Common myeloid progenitor, CD34-positive (primary cell): ENCODE measurements at regions not wholly inside any gene's neighbourhood (a gene's known extent, or its start where the extent isn't known, plus 50 kb on each side); places are given as distances from the start of the nearest gene placed in this dataset.

Experiments
- CTCF ChIA-PET: fragments of 350-600 bp; sonication (Branson Sonifier 250); formaldehyde crosslinking; loops from one replicate; lab custom pipeline; 2021; ENCODE audit warnings: antibody characterized with exemption; lab: Charles Lee
- POLR2A ChIA-PET: fragments of 350-600 bp; sonication (Branson Sonifier 250); formaldehyde crosslinking; loops from one replicate; lab custom pipeline; 2021; ENCODE audit warnings: antibody characterized with exemption; lab: Charles Lee
- DNase-seq, 3 donors: peaks; one replicate each; pipeline versions ENCODE4 v3.0.0 to v3.0.0-alpha.2; 2013
- H3K27ac ChIP-seq, 2 experiments: 1 replicate in 1 of 2; 2 replicates in 1 of 2; pipeline ENCODE4 v1.7.0; 2013; ENCODE audit warnings: inconsistent platforms in 2 of 2, low read length in 2 of 2, mild to moderate bottlenecking in 2 of 2, low read depth in 1 of 2, moderate library complexity in 1 of 2; ENCODE audit not compliant: severe bottlenecking in 2 of 2, insufficient read depth in 1 of 2, poor library complexity in 1 of 2
- H3K27me3 ChIP-seq, 5 experiments: replicated peaks in 2 of 5; 1 replicate in 3 of 5; 2 replicates in 2 of 5; pipeline versions ENCODE4 v1.6.1 to v1.7.0; 2013; ENCODE audit warnings: low read length in 4 of 5, mild to moderate bottlenecking in 2 of 5, moderate library complexity in 2 of 5, inconsistent platforms in 1 of 5; ENCODE audit not compliant: insufficient read depth in 5 of 5, control insufficient read depth in 4 of 5
- H3K36me3 ChIP-seq, 4 experiments: 1 replicate in 2 of 4; 2 replicates in 2 of 4; pipeline versions ENCODE4 v1.6.1 to v1.7.0; 2013; ENCODE audit warnings: low read length in 3 of 4, control low read depth in 1 of 4, mild to moderate bottlenecking in 1 of 4; ENCODE audit not compliant: control insufficient read depth in 4 of 4, insufficient read depth in 4 of 4
- H3K4me1 ChIP-seq, 4 experiments: 1 replicate in 3 of 4; 2 replicates in 1 of 4; pipeline versions ENCODE4 v1.6.1 to v1.7.1; 2013; ENCODE audit warnings: low read length in 3 of 4, mild to moderate bottlenecking in 3 of 4, control low read depth in 1 of 4, inconsistent platforms in 1 of 4, moderate library complexity in 1 of 4; ENCODE audit not compliant: control insufficient read depth in 4 of 4, insufficient read depth in 4 of 4; ENCODE audit errors: control extremely low read depth in 1 of 4
- H3K4me3 ChIP-seq, 7 experiments: 1 replicate in 4 of 7; 2 replicates in 3 of 7; pipeline versions ENCODE4 v1.5.1 to v1.7.0; 2013; ENCODE audit warnings: mild to moderate bottlenecking in 7 of 7, low read length in 6 of 7, moderate library complexity in 6 of 7, inconsistent platforms in 2 of 7, low read depth in 2 of 7, control low read depth in 1 of 7; ENCODE audit not compliant: insufficient read depth in 4 of 7, control insufficient read depth in 1 of 7; ENCODE audit errors: extremely low read depth in 1 of 7
- H3K9me3 ChIP-seq, 5 experiments: 1 replicate in 4 of 5; 2 replicates in 1 of 5; pipeline versions ENCODE4 v1.6.1 to v1.7.1; 2013; ENCODE audit warnings: low read length in 4 of 5, mild to moderate bottlenecking in 2 of 5, inconsistent platforms in 1 of 5, low read depth in 1 of 5, moderate library complexity in 1 of 5; ENCODE audit not compliant: control insufficient read depth in 4 of 5, insufficient read depth in 2 of 5; ENCODE audit errors: control extremely low read depth in 1 of 5
- WGBS: methylation state at CpG from one replicate; pipeline ENCODE4 v1.1.5; 2013; ENCODE audit not compliant: insufficient coverage; 5-methylcytosine and 5-hydroxymethylcytosine counted together

GRCh38 chr6:164286011-164286410, 871.5 kb downstream of the QKI start:
- H3K27me3 ChIP-seq = no peaks in the 10 kb centered on the region
- no peak for DNase-seq
- no peak overlapping the region for H3K27ac ChIP-seq
- peaks cover 0 to 3% (median 0%) of the 10 kb centered on the region in 5 experiments for H3K9me3 ChIP-seq
- 83% methylated on average over 2 of the region's 3 CpGs for WGBS
- H3K36me3 ChIP-seq = no peaks in the 10 kb centered on the region
- no peaks in the 10 kb centered on the region for H3K4me1 ChIP-seq
- H3K4me3 ChIP-seq = no peak overlapping the region
- CTCF ChIA-PET = no interaction called here
- POLR2A ChIA-PET = no interaction called here

- WGBS = 100% methylated on average over 3 of the region's 5 CpGs
- CTCF ChIA-PET = no interaction called here
Measured at GRCh38 chr6:164283574-164283973, 869.1 kb downstream of the QKI start.

GRCh38 chr6:164276211-164276610, 861.7 kb downstream of the QKI start:
- H3K4me3 ChIP-seq = no peak overlapping the region
- no peaks in the 10 kb centered on the region for H3K36me3 ChIP-seq
- no peaks in the 10 kb centered on the region for H3K27me3 ChIP-seq
- no peak for DNase-seq
- 80% methylated on average over 1 of the region's 1 CpG for WGBS
- POLR2A ChIA-PET = no interaction called here
- CTCF ChIA-PET = no interaction called here
- H3K9me3 ChIP-seq = no peaks in the 10 kb centered on the region
- H3K4me1 ChIP-seq = no peaks in the 10 kb centered on the region
- H3K27ac ChIP-seq = no peak overlapping the region

More at GRCh38 chr6:164283574-164283973, 869.1 kb downstream of the QKI start:
- Histone ChIP-seq H3K9me3 (no peaks in the 10 kb centered on the region), H3K4me1 (no peaks in the 10 kb centered on the region), H3K27me3 (no peaks in the 10 kb centered on the region), H3K36me3 (no peaks in the 10 kb centered on the region), H3K27ac (no peak overlapping the region), H3K4me3 (no peak overlapping the region)
- POLR2A ChIA-PET = no interaction called here
- DNase-seq = no peak

GRCh38 chr6:164275773-164276172, 861.3 kb downstream of the QKI start:
- DNase-seq = no peak
- 100% methylated on average over 1 of the region's 1 CpG for WGBS
- H3K27ac ChIP-seq = no peak overlapping the region
- H3K9me3 ChIP-seq = no peaks in the 10 kb centered on the region
- ChIA-PET CTCF (no interaction called here), POLR2A (no interaction called here)
- H3K36me3 ChIP-seq = no peaks in the 10 kb centered on the region
- H3K4me1 ChIP-seq = no peaks in the 10 kb centered on the region
- no peak overlapping the region for H3K4me3 ChIP-seq
- no peaks in the 10 kb centered on the region for H3K27me3 ChIP-seq

GRCh38 chr6:164274493-164274892, 860.0 kb downstream of the QKI start:
- ChIA-PET CTCF (no interaction called here), POLR2A (interaction anchor here (0.6 kb wide), 1 partner anchor 165 kb away, joined by 3 read pairs; no protein-coding TSS in a partner anchor)
- H3K36me3 ChIP-seq = no peaks in the 10 kb centered on the region
- no peaks in the 10 kb centered on the region for H3K9me3 ChIP-seq
- H3K27ac ChIP-seq = no peak overlapping the region
- DNase-seq = no peak
- H3K4me3 ChIP-seq = no peak overlapping the region
- no peaks in the 10 kb centered on the region for H3K27me3 ChIP-seq
- no peaks in the 10 kb centered on the region for H3K4me1 ChIP-seq
- WGBS = 56% methylated on average over 2 of the region's 2 CpGs

GRCh38 chr6:164273491-164273890, 859.0 kb downstream of the QKI start:
- CTCF ChIA-PET = no interaction called here
- Histone ChIP-seq H3K4me1 (no peaks in the 10 kb centered on the region), H3K9me3 (no peaks in the 10 kb centered on the region), H3K27me3 (no peaks in the 10 kb centered on the region), H3K36me3 (no peaks in the 10 kb centered on the region), H3K27ac (no peak overlapping the region), H3K4me3 (no peak overlapping the region)
- DNase-seq = no peak
- POLR2A ChIA-PET = no interaction called here
- WGBS = 77% methylated on average over 3 of the region's 3 CpGs

- no peak overlapping the region for H3K27ac ChIP-seq
- POLR2A ChIA-PET = no interaction called here
- no peaks in the 10 kb centered on the region for H3K4me1 ChIP-seq
- H3K27me3 ChIP-seq = no peaks in the 10 kb centered on the region
- no CpG with 5 or more reads among the region's 3 CpGs for WGBS
- no peak for DNase-seq
- no peaks in the 10 kb centered on the region for H3K9me3 ChIP-seq
- H3K4me3 ChIP-seq = no peak overlapping the region
- CTCF ChIA-PET = interaction anchor here (1.0 kb wide), 1 partner anchor 21 kb away, joined by 4 read pairs; no protein-coding TSS in a partner anchor
- no peaks in the 10 kb centered on the region for H3K36me3 ChIP-seq
Measured at GRCh38 chr6:164266851-164267250, 852.3 kb downstream of the QKI start.
